CD4-positive, alpha-beta T cell (primary cell): ENCODE measurements at regions not wholly inside any gene's neighbourhood (a gene's known extent, or its start where the extent isn't known, plus 50 kb on each side); places are given as distances from the start of the nearest gene placed in this dataset.

Source experiments
- ATAC-seq: fragments of 200-7000 bp; cut with Tn5 transposase; one replicate; pipeline ENCODE4 v1.10.0; 2022; ENCODE audit warnings: mild to moderate bottlenecking; ENCODE audit not compliant: poor library complexity
- CTCF ChIA-PET: fragments of 350-600 bp; sonication (Branson Sonifier 250); formaldehyde crosslinking; loops from one replicate; lab custom pipeline; 2021; ENCODE audit warnings: antibody characterized with exemption, inconsistent platforms; lab: Charles Lee
- POLR2A ChIA-PET: fragments of 350-600 bp; sonication (Branson Sonifier 250); formaldehyde crosslinking; loops from one replicate; lab custom pipeline; 2021; ENCODE audit warnings: antibody characterized with exemption, inconsistent platforms; lab: Charles Lee
- DNase-seq, 14 experiments: peaks; one replicate each; pipeline ENCODE4 v3.0.0-alpha.2; 2013 to 2020; ENCODE audit warnings: mixed read lengths in 2 of 14
- H3K27ac ChIP-seq, 2 donors: one replicate each; pipeline versions ENCODE4 v1.5.1 to v1.7.0; 2013; ENCODE audit warnings: low read length in 2 of 2, low read depth in 1 of 2, mild to moderate bottlenecking in 1 of 2
- H3K27me3 ChIP-seq, 2 experiments: 1 replicate in 1 of 2; 2 replicates in 1 of 2; pipeline versions ENCODE4 v1.6.1 to v1.7.0; 2013; ENCODE audit warnings: low read length in 2 of 2, control low read depth in 1 of 2, mild to moderate bottlenecking in 1 of 2, moderate library complexity in 1 of 2; ENCODE audit not compliant: insufficient read depth in 2 of 2, control insufficient read depth in 1 of 2
- H3K36me3 ChIP-seq: one replicate; pipeline ENCODE4 v1.6.1; 2013; ENCODE audit warnings: low read length, control low read depth; ENCODE audit not compliant: insufficient read depth
- H3K4me1 ChIP-seq: one replicate; pipeline ENCODE4 v1.6.1; 2013; ENCODE audit warnings: low read length, control low read depth; ENCODE audit not compliant: insufficient read depth
- H3K4me3 ChIP-seq: one replicate; pipeline ENCODE4 v1.5.1; 2013; ENCODE audit warnings: mild to moderate bottlenecking, low read length, moderate library complexity
- H3K9me3 ChIP-seq, 2 experiments: 1 replicate in 1 of 2; 2 replicates in 1 of 2; pipeline versions ENCODE4 v1.6.1 to v1.7.0; 2013; ENCODE audit warnings: low read length in 2 of 2, mild to moderate bottlenecking in 2 of 2, control low read depth in 1 of 2, moderate library complexity in 1 of 2; ENCODE audit not compliant: control insufficient read depth in 1 of 2, insufficient read depth in 1 of 2
- H3K27ac Mint-ChIP-seq: one replicate; pipeline ENCODE4 v1.8.0; 2020; ENCODE audit warnings: mixed read lengths
- H3K27me3 Mint-ChIP-seq: one replicate; pipeline ENCODE4 v1.8.0; 2021; ENCODE audit warnings: mixed read lengths
- H3K36me3 Mint-ChIP-seq: one replicate; pipeline ENCODE4 v1.8.0; 2021; ENCODE audit warnings: low read depth, mixed read lengths
- H3K4me1 Mint-ChIP-seq: one replicate; pipeline ENCODE4 v1.8.0; 2021; ENCODE audit warnings: low read depth, mixed read lengths
- H3K4me3 Mint-ChIP-seq: one replicate; pipeline ENCODE4 v1.8.0; 2020; ENCODE audit warnings: mild to moderate bottlenecking, mixed read lengths
- H3K9me3 Mint-ChIP-seq: one replicate; pipeline ENCODE4 v1.8.0; 2020; ENCODE audit warnings: mixed read lengths
- CTCF ChIP-seq: fragments of 200-600 bp; IDR thresholded peaks from one replicate; pipeline ENCODE4 v1.8.0; 2022; ENCODE audit warnings: antibody characterized with exemption, mild to moderate bottlenecking
- intact Hi-C, 2 experiments: fragments of 100-400 bp; cut with DNase I in 1 of 2; cut with micrococcal nuclease in 1 of 2; formaldehyde crosslinking; loops; one replicate each; pipeline versions ENCODE4 v1.15.1 to v1.9.0; 2023 to 2025; cut with DNase I, micrococcal nuclease

GRCh38 chr5:145495741-145496140 lies 339.4 kb downstream of the PRELID2 start:
- H3K36me3 Mint-ChIP-seq: no peaks in the 10 kb centered on the region
- H3K4me3 Mint-ChIP-seq: no peak overlapping the region
- TF ChIP-seq CTCF: no peak
- CTCF ChIA-PET: no interaction called here
- Histone ChIP-seq H3K36me3 (no peaks in the 10 kb centered on the region), H3K27me3 (no peaks in the 10 kb centered on the region), H3K4me3 (no peak overlapping the region), H3K27ac (no peak overlapping the region), H3K9me3 (peaks cover 3 to 4% of the 10 kb centered on the region in 2 experiments), H3K4me1 (no peaks in the 10 kb centered on the region)
- intact Hi-C loops: no loop called here
- no peaks in the 10 kb centered on the region for H3K4me1 Mint-ChIP-seq
- ATAC-seq (no peak), DNase-seq (no peak)
- H3K27me3 Mint-ChIP-seq: no peaks in the 10 kb centered on the region
- POLR2A ChIA-PET: no interaction called here
- H3K27ac Mint-ChIP-seq: no peak overlapping the region
- H3K9me3 Mint-ChIP-seq: peaks cover 12% of the 10 kb centered on the region

DNA sequence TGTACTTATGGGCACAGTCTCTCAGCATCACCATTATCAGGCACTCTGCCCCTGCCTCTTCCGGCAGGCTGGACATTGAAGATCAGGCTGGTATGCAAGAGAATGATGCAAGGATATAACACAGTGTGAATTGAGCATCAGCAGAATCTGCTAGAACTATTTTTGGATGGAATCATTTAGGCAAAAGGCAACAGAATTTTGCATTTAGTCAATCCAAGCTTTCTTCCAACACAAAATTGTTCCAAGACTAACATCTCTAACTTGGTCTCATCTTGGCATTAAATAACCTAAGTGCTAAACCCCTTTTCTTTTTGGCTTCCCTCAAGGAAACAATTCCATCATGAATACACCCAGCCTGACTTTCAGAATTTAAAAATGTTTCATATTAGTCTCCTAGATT lies 339.9 kb downstream of the PRELID2 start:
- Mint-ChIP-seq H3K27ac (no peak overlapping the region), H3K36me3 (no peaks in the 10 kb centered on the region), H3K27me3 (no peaks in the 10 kb centered on the region), H3K4me1 (no peaks in the 10 kb centered on the region), H3K4me3 (no peak overlapping the region), H3K9me3 (peaks cover 12% of the 10 kb centered on the region)
- Histone ChIP-seq H3K9me3 (peaks cover 3 to 4% of the 10 kb centered on the region in 2 experiments), H3K36me3 (no peaks in the 10 kb centered on the region), H3K4me1 (no peaks in the 10 kb centered on the region), H3K27ac (no peak overlapping the region), H3K4me3 (no peak overlapping the region), H3K27me3 (no peaks in the 10 kb centered on the region)
- intact Hi-C loops: no loop called here
- TF ChIP-seq CTCF: no peak
- ChIA-PET CTCF (no interaction called here), POLR2A (no interaction called here)
- no peak for ATAC-seq
- no peak for DNase-seq

DNA sequence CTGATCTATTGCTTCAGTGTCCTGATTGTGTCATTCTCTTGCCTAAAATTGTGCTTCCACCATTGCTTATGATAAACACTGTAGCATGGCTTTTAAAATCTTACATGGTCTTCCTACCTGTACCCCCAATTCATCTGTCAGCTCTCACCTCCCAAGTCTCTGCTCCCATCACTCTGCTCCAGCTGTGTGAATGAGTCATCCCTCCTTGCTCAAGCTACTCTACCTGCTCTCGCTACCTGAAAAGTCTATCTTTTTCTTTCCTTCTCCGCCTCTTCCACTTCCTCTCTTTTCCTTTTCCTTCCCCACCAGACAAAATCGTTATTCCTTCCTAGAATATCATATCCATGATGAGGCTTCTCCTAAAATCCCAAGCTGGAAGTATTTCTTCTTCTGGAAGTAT lies 341.7 kb downstream of the PRELID2 start:
- peaks cover 15% of the 10 kb centered on the region for H3K9me3 Mint-ChIP-seq
- H3K27ac Mint-ChIP-seq: no peak overlapping the region
- no peak overlapping the region for H3K27ac ChIP-seq
- H3K4me1 ChIP-seq: no peaks in the 10 kb centered on the region
- ATAC-seq (no peak), DNase-seq (no peak)
- no peaks in the 10 kb centered on the region for H3K27me3 Mint-ChIP-seq
- no peaks in the 10 kb centered on the region for H3K4me1 Mint-ChIP-seq
- no peak overlapping the region for H3K4me3 Mint-ChIP-seq
- intact Hi-C loops: no loop called here
- H3K27me3 ChIP-seq: no peaks in the 10 kb centered on the region
- H3K4me3 ChIP-seq: no peak overlapping the region
- H3K36me3 ChIP-seq: no peaks in the 10 kb centered on the region
- H3K36me3 Mint-ChIP-seq: no peaks in the 10 kb centered on the region
- ChIA-PET POLR2A (no interaction called here), CTCF (no interaction called here)
- H3K9me3 ChIP-seq: peaks cover 3 to 4% of the 10 kb centered on the region in 2 experiments
- TF ChIP-seq CTCF: no peak
